Endothelial cell (in vitro differentiated cells): ENCODE measurements at regions not wholly inside any gene's neighbourhood (a gene's known extent, or its start where the extent isn't known, plus 50 kb on each side); places are given as distances from the start of the nearest gene placed in this dataset.

Experiments
- DNase-seq: peaks from one replicate; pipeline ENCODE4 v3.0.0; 2021; ENCODE audit warnings: low spot score
- H3K27ac Mint-ChIP-seq: one replicate; pipeline ENCODE4 v1.8.0; 2021; ENCODE audit warnings: mixed read lengths, inconsistent platforms; ENCODE audit not compliant: unreplicated experiment
- H3K27me3 Mint-ChIP-seq: one replicate; pipeline ENCODE4 v1.8.0; 2021; ENCODE audit warnings: mild to moderate bottlenecking, moderate library complexity, mixed read lengths, inconsistent platforms; ENCODE audit not compliant: unreplicated experiment
- H3K36me3 Mint-ChIP-seq: one replicate; pipeline ENCODE4 v1.8.0; 2021; ENCODE audit warnings: mild to moderate bottlenecking, low read depth, mixed read lengths, inconsistent platforms; ENCODE audit not compliant: unreplicated experiment
- H3K4me1 Mint-ChIP-seq: one replicate; pipeline ENCODE4 v1.8.0; 2021; ENCODE audit warnings: mild to moderate bottlenecking, mixed read lengths, inconsistent platforms; ENCODE audit not compliant: unreplicated experiment
- H3K4me3 Mint-ChIP-seq: one replicate; pipeline ENCODE4 v1.8.0; 2021; ENCODE audit warnings: mild to moderate bottlenecking, mixed read lengths, inconsistent platforms; ENCODE audit not compliant: unreplicated experiment
- H3K9me3 Mint-ChIP-seq: one replicate; pipeline ENCODE4 v1.8.0; 2021; ENCODE audit warnings: mixed read lengths, inconsistent platforms; ENCODE audit not compliant: unreplicated experiment
- TF ChIP-seq, protein P1 (sequence below): fragments of 200-600 bp; sonication (generic); IDR thresholded peaks from one replicate; pipeline ENCODE4 v1.5.0; 2021; ENCODE audit warnings: antibody characterized with exemption; ENCODE audit not compliant: unreplicated experiment

DNA sequence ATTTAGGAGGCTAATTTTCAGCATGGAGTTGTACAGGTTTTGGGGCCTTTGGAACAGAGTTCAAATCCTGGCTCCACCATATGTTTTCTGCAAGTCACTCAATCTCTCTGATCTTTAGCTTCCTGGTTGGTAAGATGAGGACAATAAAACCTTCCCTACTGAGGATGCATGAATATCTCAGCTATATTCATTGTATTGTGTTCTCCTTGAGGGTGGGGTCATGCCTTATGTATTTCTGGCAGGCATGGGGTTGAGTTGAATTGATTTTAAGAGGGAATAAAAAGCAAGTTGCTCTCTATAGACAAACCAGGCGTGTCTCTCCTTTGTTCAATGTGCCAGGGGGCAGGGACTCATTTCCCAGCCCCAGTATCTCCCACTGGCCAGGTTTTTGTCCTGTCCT lies 173.1 kb downstream of the C12orf75 start:
- no peaks in the 10 kb centered on the region for H3K27me3 Mint-ChIP-seq
- H3K4me3 Mint-ChIP-seq, result no peak overlapping the region
- no peak overlapping the region for H3K27ac Mint-ChIP-seq
- H3K9me3 Mint-ChIP-seq, result no peaks in the 10 kb centered on the region
- no peaks in the 10 kb centered on the region for H3K36me3 Mint-ChIP-seq
- no peak for DNase-seq
- no peaks in the 10 kb centered on the region for H3K4me1 Mint-ChIP-seq
- TF ChIP-seq, protein P1, sequence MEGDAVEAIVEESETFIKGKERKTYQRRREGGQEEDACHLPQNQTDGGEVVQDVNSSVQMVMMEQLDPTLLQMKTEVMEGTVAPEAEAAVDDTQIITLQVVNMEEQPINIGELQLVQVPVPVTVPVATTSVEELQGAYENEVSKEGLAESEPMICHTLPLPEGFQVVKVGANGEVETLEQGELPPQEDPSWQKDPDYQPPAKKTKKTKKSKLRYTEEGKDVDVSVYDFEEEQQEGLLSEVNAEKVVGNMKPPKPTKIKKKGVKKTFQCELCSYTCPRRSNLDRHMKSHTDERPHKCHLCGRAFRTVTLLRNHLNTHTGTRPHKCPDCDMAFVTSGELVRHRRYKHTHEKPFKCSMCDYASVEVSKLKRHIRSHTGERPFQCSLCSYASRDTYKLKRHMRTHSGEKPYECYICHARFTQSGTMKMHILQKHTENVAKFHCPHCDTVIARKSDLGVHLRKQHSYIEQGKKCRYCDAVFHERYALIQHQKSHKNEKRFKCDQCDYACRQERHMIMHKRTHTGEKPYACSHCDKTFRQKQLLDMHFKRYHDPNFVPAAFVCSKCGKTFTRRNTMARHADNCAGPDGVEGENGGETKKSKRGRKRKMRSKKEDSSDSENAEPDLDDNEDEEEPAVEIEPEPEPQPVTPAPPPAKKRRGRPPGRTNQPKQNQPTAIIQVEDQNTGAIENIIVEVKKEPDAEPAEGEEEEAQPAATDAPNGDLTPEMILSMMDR, result no peak

DNA sequence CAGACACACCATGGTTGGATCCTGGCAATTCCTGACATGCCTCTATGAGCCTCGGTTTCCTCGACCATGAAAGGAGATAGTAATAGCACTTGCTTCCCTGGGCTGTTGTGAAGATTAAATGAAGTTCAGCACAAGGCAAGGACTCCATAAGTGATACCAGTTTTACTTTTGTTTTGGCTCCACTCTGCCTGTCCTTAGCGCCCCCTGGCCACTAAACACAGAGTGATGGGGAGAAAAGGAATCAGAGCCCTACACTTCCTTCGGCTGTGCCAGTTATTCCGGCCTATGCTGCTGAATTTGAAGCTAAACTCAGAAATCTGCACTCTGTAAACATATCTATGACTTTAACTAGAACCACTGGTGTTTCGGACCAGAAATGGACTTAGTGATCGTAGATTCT lies 173.8 kb downstream of the C12orf75 start:
- Mint-ChIP-seq H3K27ac (no peak overlapping the region), H3K27me3 (no peaks in the 10 kb centered on the region), H3K4me1 (no peaks in the 10 kb centered on the region), H3K9me3 (no peaks in the 10 kb centered on the region), H3K4me3 (no peak overlapping the region), H3K36me3 (no peaks in the 10 kb centered on the region)
- DNase-seq, result no peak
- TF ChIP-seq, protein P1, result no peak

DNA sequence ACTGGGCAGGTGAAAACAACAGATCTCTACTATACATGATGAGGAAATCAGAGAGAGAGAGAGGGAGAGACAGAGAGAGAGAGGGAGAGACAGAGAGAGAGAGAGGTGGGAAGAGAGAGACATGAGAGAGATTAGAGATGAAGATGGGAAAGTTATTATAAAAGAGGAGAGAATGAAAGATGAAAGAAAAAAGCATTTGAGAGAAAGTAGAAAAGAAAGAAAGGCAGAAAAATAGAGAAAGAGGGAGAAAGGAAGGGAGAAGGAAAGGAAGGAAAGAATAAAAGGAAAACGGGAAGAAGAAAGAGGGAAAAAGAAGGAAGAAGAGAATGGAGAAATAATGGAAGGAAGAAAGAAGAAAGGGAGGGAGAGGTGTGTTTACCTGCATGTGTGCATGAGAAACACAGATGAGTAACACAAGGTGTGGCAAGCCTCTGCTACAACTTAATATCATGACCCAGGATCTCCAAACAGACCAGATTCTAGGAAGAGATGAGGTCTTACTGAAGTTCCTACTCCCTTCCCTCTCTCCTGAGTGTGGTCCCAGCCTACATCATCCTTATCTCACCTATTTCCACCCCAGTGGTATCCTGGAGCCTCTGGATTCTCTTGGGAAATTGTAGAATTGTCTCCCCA lies 176.3 kb downstream of the C12orf75 start:
- Mint-ChIP-seq H3K27ac (no peak overlapping the region), H3K4me3 (no peak overlapping the region), H3K27me3 (no peaks in the 10 kb centered on the region), H3K9me3 (no peaks in the 10 kb centered on the region), H3K4me1 (peaks cover 7% of the 10 kb centered on the region), H3K36me3 (no peaks in the 10 kb centered on the region)
- TF ChIP-seq, protein P1, result no peak
- DNase-seq, result no peak

DNA sequence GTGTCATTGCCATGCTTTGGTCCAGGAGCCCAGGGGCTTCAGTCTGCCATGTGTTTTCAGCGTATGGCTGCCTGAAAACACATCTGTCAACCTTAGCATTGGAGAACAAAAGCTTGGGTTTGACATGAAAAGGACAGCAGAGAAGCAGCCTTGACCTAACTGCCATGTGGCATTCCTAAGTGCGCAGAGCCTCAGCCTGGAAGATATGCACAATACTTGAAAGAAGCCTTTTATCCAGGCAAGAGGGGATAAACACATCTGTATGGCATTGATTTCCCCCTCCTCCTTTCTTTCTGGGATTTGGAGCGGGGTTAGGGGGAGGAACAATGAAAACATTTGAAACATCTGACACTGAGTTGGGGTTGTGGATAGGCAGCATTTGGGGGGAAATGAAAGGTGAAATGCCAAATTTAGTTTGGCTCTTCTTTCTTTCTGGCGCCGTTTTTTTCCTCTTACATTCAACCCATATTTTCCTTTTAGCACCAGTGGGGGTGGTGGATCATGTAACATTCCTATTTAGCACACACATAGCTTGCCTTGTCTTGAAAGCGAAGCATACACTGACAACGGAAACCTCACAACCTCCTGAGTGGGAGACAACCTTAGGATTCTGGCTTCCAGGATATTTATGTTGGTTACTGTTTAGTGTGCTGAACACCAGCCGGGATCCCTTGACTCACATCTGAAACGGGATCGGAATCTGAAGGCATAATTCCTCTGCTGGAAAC lies 177.0 kb downstream of the C12orf75 start:
- Mint-ChIP-seq H3K4me1 (peaks cover 10% of the 10 kb centered on the region), H3K36me3 (no peaks in the 10 kb centered on the region), H3K27ac (no peak overlapping the region), H3K27me3 (no peaks in the 10 kb centered on the region), H3K9me3 (no peaks in the 10 kb centered on the region), H3K4me3 (no peak overlapping the region)
- TF ChIP-seq, protein P1, result no peak
- no peak for DNase-seq

DNA sequence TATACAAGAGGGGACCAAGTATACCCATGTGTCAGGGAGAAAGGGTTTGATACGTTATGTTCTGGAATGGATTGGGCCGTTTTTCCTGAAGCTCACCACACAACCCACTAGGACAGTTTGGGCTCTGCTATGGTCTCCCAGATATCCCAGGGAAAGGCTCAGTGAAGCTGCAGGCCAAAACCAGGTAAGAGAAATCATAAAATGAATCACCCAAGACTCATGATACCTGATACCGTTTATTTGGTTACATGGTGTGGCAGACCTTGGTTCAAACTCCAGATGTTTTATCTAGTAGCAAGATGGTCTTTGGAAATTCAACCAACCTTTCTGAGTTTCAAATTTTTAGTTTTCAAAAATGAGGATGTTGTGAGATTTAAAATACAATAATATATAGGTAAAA lies 177.6 kb downstream of the C12orf75 start:
- H3K36me3 Mint-ChIP-seq, result no peaks in the 10 kb centered on the region
- TF ChIP-seq, protein P1, result no peak
- H3K9me3 Mint-ChIP-seq, result no peaks in the 10 kb centered on the region
- no peak overlapping the region for H3K27ac Mint-ChIP-seq
- peaks cover 10% of the 10 kb centered on the region for H3K4me1 Mint-ChIP-seq
- DNase-seq, result no peak
- no peaks in the 10 kb centered on the region for H3K27me3 Mint-ChIP-seq
- no peak overlapping the region for H3K4me3 Mint-ChIP-seq
